ENCODE measurements at regions not wholly inside any gene's neighbourhood (a gene's known extent, or its start where the extent isn't known, plus 50 kb on each side); places are given as distances from the start of the nearest gene placed in this dataset.

GRCh38 chr5:91235271-91235694 lies 147.8 kb downstream of the ARRDC3 start:
- DNase-seq, result no peak

GRCh38 chr5:91232523-91232922 lies 150.6 kb downstream of the ARRDC3 start:
- no peak for DNase-seq

GRCh38 chr5:91229031-91229727 lies 153.9 kb downstream of the ARRDC3 start:
- DNase-seq, result no peak

- no peak for DNase-seq
These were observed 154.9 kb downstream of the ARRDC3 start for GRCh38 chr5:91228188-91228587.

- DNase-seq, result peak; percentile 19
These were observed 157.1 kb downstream of the ARRDC3 start for GRCh38 chr5:91225848-91226686.

GRCh38 chr5:91224969-91225368 lies 158.1 kb downstream of the ARRDC3 start:
- no peak for DNase-seq

- DNase-seq, result no peak
These were observed 158.7 kb downstream of the ARRDC3 start for GRCh38 chr5:91224456-91224855.

GRCh38 chr5:91223886-91224285 lies 159.2 kb downstream of the ARRDC3 start:
- no peak for DNase-seq

- no peak for DNase-seq
These were observed 160.6 kb downstream of the ARRDC3 start for GRCh38 chr5:91222482-91222881.

- DNase-seq, result no peak
These were observed 161.2 kb downstream of the ARRDC3 start for GRCh38 chr5:91221917-91222316.

- DNase-seq, result no peak
These were observed 163.2 kb downstream of the ARRDC3 start for GRCh38 chr5:91219803-91220371.

GRCh38 chr5:91219091-91219802 lies 163.9 kb downstream of the ARRDC3 start:
- DNase-seq, result no peak

GRCh38 chr5:91217859-91218258 lies 165.3 kb downstream of the ARRDC3 start:
- DNase-seq, result no peak

GRCh38 chr5:91214571-91214970 lies 168.5 kb downstream of the ARRDC3 start:
- DNase-seq, result no peak

All from effector CD8-positive, alpha-beta T cell (primary cell).